Caco-2 (cell line): ENCODE measurements at regions not wholly inside any gene's neighbourhood (a gene's known extent, or its start where the extent isn't known, plus 50 kb on each side); places are given as distances from the start of the nearest gene placed in this dataset.

Source experiments
- BruUV-seq: library from RNA; stranded (reverse); fragments of 400-500 nt; replicated peaks from 2 replicates; lab custom pipeline; 2021; lab: Mats Ljungman, UMichigan
- CTCF ChIA-PET: fragments of 300-600 bp; sonication (Branson Sonifier 250); formaldehyde crosslinking; loops from one replicate; lab custom pipeline; 2022; ENCODE audit warnings: antibody characterized with exemption; lab: Charles Lee
- POLR2A ChIA-PET: fragments of 300-600 bp; sonication (Branson Sonifier 250); formaldehyde crosslinking; loops from one replicate; lab custom pipeline; 2022; ENCODE audit warnings: antibody characterized with exemption; lab: Charles Lee
- DNase-seq, 2 experiments: peaks; one replicate each; pipeline versions ENCODE4 v3.0.0 to v3.0.0-alpha.2; 2020 to 2022
- H3K27me3 ChIP-seq: replicated peaks from 2 replicates; pipeline ENCODE4 v1.6.0; 2011; ENCODE audit warnings: low read length; ENCODE audit not compliant: control insufficient read depth, insufficient read depth
- H3K36me3 ChIP-seq: 2 replicates; pipeline ENCODE4 v1.5.1; 2011; ENCODE audit warnings: low read length; ENCODE audit not compliant: control insufficient read depth, insufficient read depth
- H3K4me1 ChIP-seq: fragments of 250-450 bp; sonication (Bioruptor Pico); 2 replicates; pipeline ENCODE4 v1.5.1; 2020; ENCODE audit warnings: mild to moderate bottlenecking
- H3K4me3 ChIP-seq: 2 replicates; pipeline ENCODE4 v1.5.1; 2011; ENCODE audit warnings: low read depth, mild to moderate bottlenecking, control low read depth, low read length
- H3K9me3 ChIP-seq: fragments of 250-450 bp; sonication (Bioruptor Pico); 2 replicates; pipeline ENCODE4 v1.5.1; 2020; ENCODE audit warnings: mild to moderate bottlenecking, moderate library complexity
- H3K27ac Mint-ChIP-seq: one replicate; pipeline ENCODE4 v1.8.0; 2022; ENCODE audit warnings: mixed read lengths; ENCODE audit not compliant: unreplicated experiment
- H3K27me3 Mint-ChIP-seq: one replicate; pipeline ENCODE4 v1.8.0; 2022; ENCODE audit warnings: mixed read lengths; ENCODE audit not compliant: insufficient read depth, unreplicated experiment
- H3K36me3 Mint-ChIP-seq: one replicate; pipeline ENCODE4 v1.8.0; 2022; ENCODE audit warnings: mild to moderate bottlenecking, mixed read lengths; ENCODE audit not compliant: insufficient read depth, unreplicated experiment
- H3K4me1 Mint-ChIP-seq: one replicate; pipeline ENCODE4 v1.8.0; 2022; ENCODE audit warnings: low read depth, mixed read lengths; ENCODE audit not compliant: unreplicated experiment
- H3K4me3 Mint-ChIP-seq: one replicate; pipeline ENCODE4 v1.8.0; 2022; ENCODE audit warnings: mild to moderate bottlenecking, moderate library complexity, mixed read lengths; ENCODE audit not compliant: unreplicated experiment
- H3K9me3 Mint-ChIP-seq: one replicate; pipeline ENCODE4 v1.8.0; 2022; ENCODE audit warnings: mixed read lengths; ENCODE audit not compliant: unreplicated experiment
- CTCF ChIP-seq, 2 experiments: fragments of 200-600 bp in 1 of 2; IDR thresholded peaks; 1 replicate in 1 of 2; 2 replicates in 1 of 2; pipeline versions ENCODE4 v1.5.1 to v1.8.0; 2011 to 2022; ENCODE audit warnings: antibody characterized with exemption in 1 of 2, control low read depth in 1 of 2, inconsistent platforms in 1 of 2, low read depth in 1 of 2, low read length in 1 of 2, mild to moderate bottlenecking in 1 of 2, moderate library complexity in 1 of 2; ENCODE audit not compliant: insufficient read depth in 1 of 2, severe bottlenecking in 1 of 2, unreplicated experiment in 1 of 2
- intact Hi-C: fragments of 100-400 bp; cut with micrococcal nuclease; formaldehyde crosslinking; loops from one replicate; pipeline ENCODE4 v1.10.0; 2022; ENCODE audit not compliant: unreplicated experiment

GRCh38 chr12:114191581-114191980 is 214.4 kb downstream of the TBX5 start:
- H3K4me3 Mint-ChIP-seq: no peak overlapping the region
- no peak for TF ChIP-seq CTCF (IDR thresholded peaks at IDR 0.05; ENCODE audit: insufficient read depth in 1 of 2, low read depth in 1 of 2, low read length in 1 of 2, severe bottlenecking in 1 of 2, unreplicated experiment in 1 of 2)
- H3K27me3 Mint-ChIP-seq: peaks cover 17% of the 10 kb centered on the region
- POLR2A ChIA-PET: no interaction called here
- H3K27ac Mint-ChIP-seq: no peak overlapping the region
- H3K9me3 Mint-ChIP-seq: no peaks in the 10 kb centered on the region
- DNase-seq: no peak
- Histone ChIP-seq H3K4me1 (no peaks in the 10 kb centered on the region), H3K36me3 (no peaks in the 10 kb centered on the region), H3K9me3 (no peaks in the 10 kb centered on the region), H3K27me3 (no peaks in the 10 kb centered on the region; the same call in 1 of the 2 replicates), H3K4me3 (no peak overlapping the region)
- intact Hi-C loops: no loop called here
- no TSS peak for BruUV-seq
- CTCF ChIA-PET: no interaction called here
- no peaks in the 10 kb centered on the region for H3K36me3 Mint-ChIP-seq
- H3K4me1 Mint-ChIP-seq: no peaks in the 10 kb centered on the region

- Mint-ChIP-seq H3K9me3 (no peaks in the 10 kb centered on the region), H3K27ac (no peak overlapping the region), H3K27me3 (peaks cover 21% of the 10 kb centered on the region), H3K4me1 (no peaks in the 10 kb centered on the region), H3K4me3 (no peak overlapping the region), H3K36me3 (no peaks in the 10 kb centered on the region)
- TF ChIP-seq CTCF (IDR thresholded peaks at IDR 0.05; ENCODE audit: insufficient read depth in 1 of 2, low read depth in 1 of 2, low read length in 1 of 2, severe bottlenecking in 1 of 2, unreplicated experiment in 1 of 2): no peak
- no peaks in the 10 kb centered on the region for H3K36me3 ChIP-seq
- H3K4me3 ChIP-seq: no peak overlapping the region
- H3K4me1 ChIP-seq: no peaks in the 10 kb centered on the region
- ChIA-PET POLR2A (no interaction called here), CTCF (no interaction called here)
- no peaks in the 10 kb centered on the region for H3K9me3 ChIP-seq
- DNase-seq: no peak
- BruUV-seq: no TSS peak
- intact Hi-C loops: no loop called here
- no peaks in the 10 kb centered on the region; the same call in 1 of the 2 replicates for H3K27me3 ChIP-seq
Measured at GRCh38 chr12:114190971-114191370, 215.0 kb downstream of the TBX5 start.

- H3K4me1 Mint-ChIP-seq: no peaks in the 10 kb centered on the region
- no peak overlapping the region for H3K4me3 ChIP-seq
- CTCF ChIA-PET: no interaction called here
- H3K4me3 Mint-ChIP-seq: no peak overlapping the region
- H3K9me3 Mint-ChIP-seq: no peaks in the 10 kb centered on the region
- no peaks in the 10 kb centered on the region; the same call in 1 of the 2 replicates for H3K27me3 ChIP-seq
- H3K36me3 ChIP-seq: no peaks in the 10 kb centered on the region
- no peaks in the 10 kb centered on the region for H3K36me3 Mint-ChIP-seq
- BruUV-seq: no TSS peak
- no peaks in the 10 kb centered on the region for H3K4me1 ChIP-seq
- POLR2A ChIA-PET: no interaction called here
- no peak for TF ChIP-seq CTCF (IDR thresholded peaks at IDR 0.05; ENCODE audit: insufficient read depth in 1 of 2, low read depth in 1 of 2, low read length in 1 of 2, severe bottlenecking in 1 of 2, unreplicated experiment in 1 of 2)
- peaks cover 18% of the 10 kb centered on the region for H3K27me3 Mint-ChIP-seq
- H3K9me3 ChIP-seq: no peaks in the 10 kb centered on the region
- DNase-seq: no peak
- H3K27ac Mint-ChIP-seq: no peak overlapping the region
- intact Hi-C loops: no loop called here
Measured at GRCh38 chr12:114189266-114189665, 216.7 kb downstream of the TBX5 start.
